ENCODE measurements at regions not wholly inside any gene's neighbourhood (a gene's known extent, or its start where the extent isn't known, plus 50 kb on each side); places are given as distances from the start of the nearest gene placed in this dataset.

DNA sequence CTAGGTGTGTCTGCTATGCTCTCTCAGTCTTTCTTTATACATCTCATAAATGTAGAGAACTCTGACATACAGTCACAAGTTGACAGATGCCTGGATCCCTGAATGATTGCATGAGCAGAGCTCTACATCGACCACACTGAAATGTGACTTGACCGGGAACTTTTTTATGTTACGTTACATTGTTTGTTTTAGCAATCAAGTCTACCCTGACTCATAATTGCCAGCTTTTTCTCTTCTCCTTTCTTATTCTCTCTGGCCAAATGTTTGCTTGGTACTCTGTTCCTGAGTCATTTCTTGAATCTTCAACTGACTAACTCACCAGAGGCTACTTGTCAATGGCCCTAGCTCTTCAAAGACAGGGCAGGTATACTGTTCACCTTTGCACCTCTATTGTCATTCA lies 213.6 kb upstream of the DTNBP1 start:
- WGBS = 44% methylated on average over 3 of the region's 3 CpGs
- no peak for TF ChIP-seq POLR2A (IDR thresholded peaks at IDR 0.05)
- no peak for TF ChIP-seq POLR2AphosphoS5 (IDR thresholded peaks at IDR 0.05)
- TF ChIP-seq, protein P1, sequence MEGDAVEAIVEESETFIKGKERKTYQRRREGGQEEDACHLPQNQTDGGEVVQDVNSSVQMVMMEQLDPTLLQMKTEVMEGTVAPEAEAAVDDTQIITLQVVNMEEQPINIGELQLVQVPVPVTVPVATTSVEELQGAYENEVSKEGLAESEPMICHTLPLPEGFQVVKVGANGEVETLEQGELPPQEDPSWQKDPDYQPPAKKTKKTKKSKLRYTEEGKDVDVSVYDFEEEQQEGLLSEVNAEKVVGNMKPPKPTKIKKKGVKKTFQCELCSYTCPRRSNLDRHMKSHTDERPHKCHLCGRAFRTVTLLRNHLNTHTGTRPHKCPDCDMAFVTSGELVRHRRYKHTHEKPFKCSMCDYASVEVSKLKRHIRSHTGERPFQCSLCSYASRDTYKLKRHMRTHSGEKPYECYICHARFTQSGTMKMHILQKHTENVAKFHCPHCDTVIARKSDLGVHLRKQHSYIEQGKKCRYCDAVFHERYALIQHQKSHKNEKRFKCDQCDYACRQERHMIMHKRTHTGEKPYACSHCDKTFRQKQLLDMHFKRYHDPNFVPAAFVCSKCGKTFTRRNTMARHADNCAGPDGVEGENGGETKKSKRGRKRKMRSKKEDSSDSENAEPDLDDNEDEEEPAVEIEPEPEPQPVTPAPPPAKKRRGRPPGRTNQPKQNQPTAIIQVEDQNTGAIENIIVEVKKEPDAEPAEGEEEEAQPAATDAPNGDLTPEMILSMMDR (IDR thresholded peaks at IDR 0.05) = no peak
- intact Hi-C loops (cut with DNase I) = no loop called here

DNA sequence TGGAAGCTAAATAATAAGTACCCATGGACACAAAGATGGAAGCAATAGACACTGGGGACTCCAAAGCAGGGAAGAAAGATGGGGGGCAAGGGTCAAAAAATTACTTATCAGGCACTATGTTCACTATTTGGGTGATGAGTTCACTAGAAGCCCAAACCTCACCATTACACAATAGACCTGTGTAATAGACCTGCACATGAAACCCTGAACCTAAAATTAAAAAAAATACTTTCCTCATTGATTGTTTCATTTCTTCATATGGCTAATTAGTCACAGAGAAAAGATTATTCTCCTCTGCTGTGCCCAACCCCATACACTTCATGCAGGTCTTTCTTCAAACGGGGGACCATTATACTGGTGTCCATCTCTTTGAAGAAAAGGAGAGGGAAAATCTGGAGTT lies 213.0 kb upstream of the DTNBP1 start:
- H3K27me3 ChIP-seq (replicated peaks; ENCODE audit: insufficient read depth) = no peaks in the 10 kb centered on the region
- WGBS = 94% methylated on average over 1 of the region's 1 CpG
- intact Hi-C loops (cut with DNase I) = no loop called here
- H3K9me3 ChIP-seq = no peaks in the 10 kb centered on the region
- TF ChIP-seq, protein P1 (IDR thresholded peaks at IDR 0.05) = no peak
- no peak for TF ChIP-seq POLR2AphosphoS5 (IDR thresholded peaks at IDR 0.05)
- no peak for TF ChIP-seq POLR2A (IDR thresholded peaks at IDR 0.05)
- H3K27ac ChIP-seq = no peak overlapping the region
- H3K36me3 ChIP-seq = no peaks in the 10 kb centered on the region
- no peaks in the 10 kb centered on the region for H3K4me1 ChIP-seq (replicated peaks)
- DNase-seq (ENCODE audit: low spot score) = no peak
- no peak overlapping the region for H3K4me3 ChIP-seq

More for the DNA sequence above, 213.6 kb upstream of the DTNBP1 start:
- Histone ChIP-seq H3K36me3 (no peaks in the 10 kb centered on the region), H3K4me1 (replicated peaks) (no peaks in the 10 kb centered on the region), H3K9me3 (no peaks in the 10 kb centered on the region), H3K27me3 (replicated peaks; ENCODE audit: insufficient read depth) (no peaks in the 10 kb centered on the region), H3K27ac (no peak overlapping the region), H3K4me3 (no peak overlapping the region)
- DNase-seq (ENCODE audit: low spot score) = no peak

DNA sequence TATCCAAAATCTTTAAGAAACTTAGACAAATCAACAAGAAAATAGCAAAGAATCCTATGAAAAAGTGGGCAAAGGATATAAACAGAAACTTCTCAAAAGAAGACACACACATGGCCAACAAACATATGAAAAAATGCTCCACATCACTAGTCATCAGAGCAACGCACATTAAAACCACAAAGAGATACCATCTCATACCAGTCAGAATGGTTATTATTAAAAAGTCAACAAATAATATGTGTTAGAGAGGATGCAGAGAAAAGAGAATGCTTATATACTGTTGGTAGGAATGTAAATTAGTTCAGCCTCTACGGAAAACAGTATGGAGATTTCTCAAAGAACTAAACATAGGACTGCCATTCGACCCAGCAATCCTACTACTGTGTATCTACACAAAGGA lies 212.0 kb upstream of the DTNBP1 start:
- TF ChIP-seq, protein P1 (IDR thresholded peaks at IDR 0.05) = no peak
- H3K36me3 ChIP-seq = no peaks in the 10 kb centered on the region
- no peak overlapping the region for H3K27ac ChIP-seq
- 69% methylated on average over 3 of the region's 3 CpGs for WGBS
- no peaks in the 10 kb centered on the region for H3K27me3 ChIP-seq (replicated peaks; ENCODE audit: insufficient read depth)
- intact Hi-C loops (cut with DNase I) = no loop called here
- no peaks in the 10 kb centered on the region for H3K4me1 ChIP-seq (replicated peaks)
- no peak for DNase-seq (ENCODE audit: low spot score)
- no peaks in the 10 kb centered on the region for H3K9me3 ChIP-seq
- H3K4me3 ChIP-seq = no peak overlapping the region

DNA sequence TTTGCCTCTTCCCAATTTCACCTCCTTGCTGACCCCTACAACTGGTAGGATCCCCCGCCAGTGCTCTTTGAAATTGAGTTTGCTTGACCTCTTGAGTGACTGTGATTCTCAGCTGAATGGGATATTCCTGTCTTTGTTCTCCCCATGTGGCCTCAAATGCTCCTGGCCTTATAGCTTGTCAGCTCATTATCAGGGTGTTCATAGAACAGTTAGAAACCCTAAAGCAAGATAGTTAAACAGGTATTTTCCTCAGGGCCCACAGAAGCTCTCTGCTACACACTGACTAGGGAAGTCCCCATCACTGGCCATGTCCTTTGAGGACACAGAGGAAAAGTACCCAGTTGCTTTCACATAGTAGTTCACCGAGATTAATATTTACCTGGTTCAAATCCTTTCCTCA lies 211.5 kb upstream of the DTNBP1 start:
- intact Hi-C loops (cut with DNase I) = no loop called here
- DNase-seq (ENCODE audit: low spot score) = no peak
- TF ChIP-seq POLR2A (IDR thresholded peaks at IDR 0.05) (no peak), POLR2AphosphoS5 (IDR thresholded peaks at IDR 0.05) (no peak)
- TF ChIP-seq, protein P1 (IDR thresholded peaks at IDR 0.05) = no peak

DNA sequence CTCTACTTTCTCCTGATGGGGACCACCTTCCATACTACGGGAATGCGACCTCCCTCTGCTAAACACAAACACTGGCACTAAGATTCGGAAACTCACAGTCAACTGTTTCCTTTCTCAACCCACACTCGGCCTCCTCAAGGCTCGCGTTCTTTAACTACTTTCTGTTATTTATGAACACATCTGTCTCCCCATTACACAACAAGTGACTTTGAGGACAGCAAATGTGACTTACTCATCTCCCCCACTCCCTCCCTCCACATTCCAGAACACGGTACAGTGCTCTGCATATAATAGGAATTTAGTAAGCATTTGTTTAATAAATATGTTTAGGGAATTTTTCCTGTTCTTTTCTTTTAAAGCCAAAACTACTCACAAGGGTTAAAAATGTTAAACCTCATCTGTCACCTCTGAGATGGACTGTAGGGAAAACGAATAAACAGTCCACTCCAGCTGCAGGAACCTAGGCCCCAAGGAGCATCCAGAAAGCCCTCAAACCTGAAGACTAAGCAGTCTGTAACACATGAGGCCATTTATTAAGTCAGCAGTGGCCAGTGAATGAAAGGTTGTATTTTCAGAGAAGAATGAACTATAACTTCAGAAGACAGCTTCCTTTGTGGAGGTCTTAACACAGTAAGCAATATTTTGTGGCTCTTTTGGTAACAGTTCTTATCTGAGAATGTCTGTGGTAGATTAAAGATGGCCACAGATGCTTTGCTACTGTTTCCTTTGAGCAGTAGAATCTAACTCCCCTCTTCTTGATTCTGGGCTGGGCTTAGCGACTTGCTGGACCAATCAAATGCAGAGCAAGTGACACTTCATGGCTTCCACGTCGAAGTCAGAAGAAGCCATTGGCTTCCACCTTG lies 209.6 kb upstream of the DTNBP1 start:
- no peak overlapping the region for H3K4me3 ChIP-seq
- TF ChIP-seq, protein P1 (IDR thresholded peaks at IDR 0.05) = no peak
- TF ChIP-seq POLR2A (IDR thresholded peaks at IDR 0.05) (no peak), POLR2AphosphoS5 (IDR thresholded peaks at IDR 0.05) (no peak)
- intact Hi-C loops (cut with DNase I) = no loop called here
- H3K9me3 ChIP-seq = no peaks in the 10 kb centered on the region
- H3K27me3 ChIP-seq (replicated peaks; ENCODE audit: insufficient read depth) = no peaks in the 10 kb centered on the region
- H3K27ac ChIP-seq = no peak overlapping the region
- H3K4me1 ChIP-seq (replicated peaks) = no peaks in the 10 kb centered on the region
- no peaks in the 10 kb centered on the region for H3K36me3 ChIP-seq
- WGBS = 80% methylated on average over 11 of the region's 11 CpGs
- DNase-seq (ENCODE audit: low spot score) = no peak

More for the DNA sequence above, 211.5 kb upstream of the DTNBP1 start:
- Histone ChIP-seq H3K4me1 (replicated peaks) (no peaks in the 10 kb centered on the region), H3K27me3 (replicated peaks; ENCODE audit: insufficient read depth) (no peaks in the 10 kb centered on the region), H3K9me3 (no peaks in the 10 kb centered on the region), H3K4me3 (no peak overlapping the region), H3K27ac (no peak overlapping the region), H3K36me3 (no peaks in the 10 kb centered on the region)
- 86% methylated on average over 2 of the region's 2 CpGs for WGBS

All from prostate gland (tissue), 2 donors.